ENCODE measurements at regions not wholly inside any gene's neighbourhood (a gene's known extent, or its start where the extent isn't known, plus 50 kb on each side); places are given as distances from the start of the nearest gene placed in this dataset.

DNA sequence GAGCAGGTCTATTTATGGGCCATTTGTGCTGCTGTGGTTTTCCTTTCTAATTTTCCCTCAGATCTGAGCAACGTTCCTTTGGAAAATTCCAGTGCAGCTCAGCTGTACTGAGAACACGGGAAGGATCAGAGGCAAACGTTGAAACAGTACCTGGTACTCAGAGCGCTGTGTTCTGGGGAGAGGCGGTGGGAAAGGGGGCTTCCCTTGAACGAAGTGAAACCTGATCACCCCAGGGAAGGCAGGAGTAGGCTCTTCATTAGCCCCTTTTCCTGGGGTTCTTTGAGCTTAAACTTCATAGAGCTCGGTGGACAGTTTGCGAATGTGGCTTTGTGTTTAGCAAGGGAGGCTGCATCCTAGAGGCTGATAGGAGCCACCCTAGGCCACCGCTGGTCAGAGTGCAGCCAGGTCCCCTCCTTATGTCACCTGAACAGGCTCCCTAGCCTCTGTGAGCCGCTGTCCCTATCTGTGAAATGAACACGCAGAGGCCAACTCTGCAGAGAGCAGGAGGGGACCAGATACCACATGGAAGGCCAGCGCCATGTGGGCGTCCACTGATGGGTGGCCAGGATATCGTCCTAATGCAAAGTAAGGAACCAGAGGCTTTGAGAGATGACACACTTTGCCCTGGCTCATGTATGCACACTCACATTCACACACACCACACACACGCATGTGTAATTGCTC lies 1464.8 kb downstream of the BRD1 start:
- DNase-seq (ENCODE audit: low read depth in 3 of 3), result no peak

DNA sequence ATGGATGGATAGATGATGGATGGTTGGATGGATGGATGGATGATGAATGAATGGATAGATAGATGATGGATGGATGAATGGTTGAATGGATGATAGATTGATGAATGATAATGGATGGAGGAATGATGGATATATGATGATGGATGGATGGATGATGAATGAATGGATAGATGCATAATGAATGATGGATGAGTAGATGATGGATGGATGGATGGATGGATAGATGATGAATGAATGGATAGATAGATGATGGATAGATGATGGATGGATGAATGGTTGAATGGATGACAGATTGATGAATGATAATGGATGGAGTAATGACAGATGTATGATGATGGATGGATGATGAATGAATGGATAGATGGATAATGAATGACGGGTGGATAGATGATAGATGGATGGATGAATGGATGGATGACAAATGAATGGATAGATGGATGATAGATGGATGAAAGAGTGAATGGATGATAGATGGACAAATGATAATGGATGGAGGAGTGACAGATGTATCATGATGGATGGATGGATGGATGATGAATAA lies 1466.5 kb downstream of the BRD1 start:
- DNase-seq (ENCODE audit: low read depth in 3 of 3), result no peak

DNA sequence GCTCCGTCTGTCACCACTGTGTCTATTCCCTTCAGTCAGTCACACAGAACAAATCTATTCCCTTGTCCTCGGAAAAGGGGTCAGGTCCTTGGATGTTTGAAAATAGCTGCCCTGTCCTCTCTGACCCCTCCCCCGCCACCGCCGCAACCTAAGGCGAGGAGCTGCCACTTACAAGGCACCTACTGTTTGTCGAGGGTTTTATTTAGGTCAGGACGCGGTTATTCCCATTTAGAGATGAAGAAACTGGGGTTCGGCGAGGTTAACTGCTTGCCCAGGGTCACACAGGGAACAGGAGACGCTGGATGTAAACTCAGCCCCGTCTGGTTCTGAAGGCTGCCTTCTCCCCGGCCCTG lies 1468.1 kb downstream of the BRD1 start:
- DNase-seq (ENCODE audit: low read depth in 3 of 3), result no peak

DNA sequence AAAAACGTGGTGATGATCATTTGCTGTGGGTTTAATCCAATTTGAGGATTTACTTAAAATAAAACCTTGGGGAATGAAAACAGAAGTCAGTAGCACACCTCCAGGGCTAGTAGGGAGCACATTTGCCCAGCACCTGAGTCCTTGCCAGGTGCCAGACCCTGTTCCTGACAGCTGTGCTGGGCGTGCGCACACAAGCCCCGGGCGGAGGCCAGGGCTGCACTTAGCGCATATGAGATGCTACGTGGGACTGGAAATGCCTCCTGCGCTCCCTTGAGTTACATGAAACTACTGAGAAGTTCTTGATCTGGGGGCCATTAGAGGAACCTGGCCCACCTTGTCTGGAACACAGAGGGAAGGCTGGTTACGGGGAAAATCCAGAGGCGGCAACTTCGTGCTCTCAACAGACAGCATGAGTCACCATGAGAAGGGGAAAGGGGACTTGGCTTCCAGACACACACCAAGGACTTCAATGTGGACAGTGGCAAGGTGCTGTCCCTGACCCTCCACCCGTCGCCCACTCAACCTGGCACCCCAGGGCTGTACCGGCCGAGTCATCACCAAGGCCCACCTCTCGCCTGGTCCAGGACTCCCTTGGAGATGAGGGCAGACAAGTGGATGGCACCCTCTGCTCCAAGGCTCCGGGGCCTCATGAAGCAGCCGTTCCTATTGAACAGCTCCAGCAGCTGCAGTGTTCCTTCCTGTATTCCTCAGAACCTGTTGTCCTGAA lies 1468.6 kb downstream of the BRD1 start:
- no peak for DNase-seq (ENCODE audit: low read depth in 3 of 3)

DNA sequence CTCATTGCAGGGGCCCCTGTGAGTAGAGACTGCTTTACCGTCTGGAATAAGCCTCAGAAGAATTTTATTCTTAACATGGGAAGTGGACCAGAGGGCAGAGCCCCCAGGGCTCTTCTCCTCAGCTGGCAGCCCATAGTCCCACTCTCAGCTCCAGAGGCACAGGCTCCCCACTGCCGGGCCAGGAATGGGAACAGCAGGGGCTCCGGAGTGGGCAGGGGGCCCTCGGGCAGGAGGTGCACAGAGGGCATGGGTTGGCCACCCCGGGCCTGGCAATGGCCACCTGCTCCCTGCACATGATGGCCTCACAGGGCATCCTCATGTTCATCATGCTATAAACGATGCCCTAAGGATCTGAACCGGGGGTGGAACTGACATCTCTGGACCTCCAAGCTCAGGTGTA lies 1469.7 kb downstream of the BRD1 start:
- no peak for DNase-seq (ENCODE audit: low read depth in 3 of 3)

DNA sequence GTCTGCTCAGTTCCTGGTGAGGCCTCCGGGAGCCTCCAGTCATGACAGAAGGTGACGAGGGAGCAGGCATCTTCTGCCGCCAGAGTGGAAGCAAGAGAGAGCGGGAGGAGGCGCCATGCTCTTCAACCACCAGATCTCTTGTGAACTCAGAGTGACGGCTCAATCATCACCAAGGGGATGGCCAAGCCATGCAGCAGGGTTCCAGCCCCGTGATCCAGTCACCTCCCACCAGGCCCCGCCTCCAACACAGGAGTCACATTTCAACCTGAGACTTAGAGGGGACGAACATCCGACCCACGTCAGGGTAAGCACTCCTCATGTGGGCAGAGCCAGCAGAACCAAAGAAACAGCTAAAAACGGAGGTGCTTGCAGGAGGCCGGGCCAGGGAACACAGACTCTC lies 1470.5 kb downstream of the BRD1 start:
- DNase-seq (ENCODE audit: low read depth in 3 of 3), result no peak

DNA sequence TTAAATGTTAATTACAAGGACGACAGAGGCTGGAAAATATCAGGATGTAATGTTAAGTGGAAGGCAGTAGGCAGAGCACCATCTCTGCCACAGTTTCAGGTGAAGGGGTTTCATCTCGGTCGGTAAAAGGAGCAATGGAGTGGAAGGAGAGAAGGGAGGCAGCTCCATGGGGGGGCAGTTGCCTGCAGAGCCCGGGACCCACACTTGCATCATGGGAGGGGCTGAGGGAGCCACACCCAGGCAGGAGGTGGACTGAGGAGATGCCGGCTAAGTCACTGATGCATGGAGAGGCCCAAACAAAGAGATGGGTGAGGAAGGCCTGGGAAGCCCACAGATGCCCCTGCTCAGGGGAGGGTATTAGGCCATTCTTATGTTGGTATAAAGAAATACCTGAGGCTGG lies 1470.9 kb downstream of the BRD1 start:
- DNase-seq (ENCODE audit: low read depth in 3 of 3), result no peak

DNA sequence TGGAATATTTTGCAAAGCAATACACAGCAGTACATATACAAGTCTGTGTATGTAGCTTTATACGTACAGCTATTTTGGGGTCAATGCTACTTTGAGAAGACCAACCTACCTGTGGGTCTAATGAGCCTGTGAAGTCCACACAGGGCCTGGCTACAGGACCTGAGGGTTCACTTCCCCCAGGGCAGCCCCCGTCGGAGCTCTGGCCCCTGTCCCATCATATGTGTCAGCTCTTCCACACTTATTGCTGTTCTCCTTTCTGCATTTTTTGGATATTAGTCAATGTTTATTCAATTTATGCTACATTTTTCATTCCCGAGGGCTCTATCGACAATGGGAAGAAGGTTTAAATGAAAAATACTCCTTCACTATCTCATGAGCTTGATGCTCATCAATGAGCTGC lies 1473.6 kb downstream of the BRD1 start:
- no peak for DNase-seq (ENCODE audit: low read depth in 3 of 3)

DNA sequence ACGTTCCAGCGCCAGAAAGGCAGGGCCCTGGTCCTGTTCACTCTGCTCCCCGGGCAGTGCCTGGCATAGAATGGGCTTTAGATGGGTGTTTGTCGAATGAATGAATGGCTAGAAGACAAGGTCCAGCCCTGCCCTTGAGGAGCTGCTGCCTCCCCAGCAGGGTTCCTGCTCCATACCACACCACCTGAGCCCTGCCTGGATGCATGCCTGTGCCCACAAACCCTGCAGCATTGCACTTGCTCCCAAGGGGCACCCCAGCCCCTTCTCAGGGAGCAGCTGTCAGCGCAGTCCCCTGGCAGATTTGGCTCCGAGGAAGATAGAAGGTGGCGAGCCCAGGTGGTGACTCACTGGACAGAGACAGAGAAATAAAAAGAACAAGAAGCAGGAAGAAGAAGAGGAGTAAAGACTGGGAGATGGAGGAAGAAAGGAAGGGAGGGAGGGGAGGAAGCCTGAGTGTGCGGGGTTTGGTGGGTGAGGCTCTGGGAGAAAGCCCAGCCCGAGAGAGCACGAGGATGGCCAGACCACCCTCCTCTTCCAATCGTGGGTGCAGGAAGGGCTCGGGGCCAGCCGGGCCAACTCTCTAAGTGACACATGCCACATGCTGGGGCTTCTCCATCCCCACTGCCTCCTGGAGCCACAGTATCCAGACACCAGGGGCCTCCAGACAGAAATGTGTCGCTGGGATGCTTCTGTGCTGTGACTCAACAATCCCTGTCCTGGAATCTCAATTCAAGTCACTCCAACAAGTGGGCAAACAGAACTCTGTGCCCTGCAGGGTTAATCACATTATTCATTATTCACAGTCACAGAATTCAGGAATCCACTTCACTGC lies 1474.3 kb downstream of the BRD1 start:
- no peak for DNase-seq (ENCODE audit: low read depth in 3 of 3)

DNA sequence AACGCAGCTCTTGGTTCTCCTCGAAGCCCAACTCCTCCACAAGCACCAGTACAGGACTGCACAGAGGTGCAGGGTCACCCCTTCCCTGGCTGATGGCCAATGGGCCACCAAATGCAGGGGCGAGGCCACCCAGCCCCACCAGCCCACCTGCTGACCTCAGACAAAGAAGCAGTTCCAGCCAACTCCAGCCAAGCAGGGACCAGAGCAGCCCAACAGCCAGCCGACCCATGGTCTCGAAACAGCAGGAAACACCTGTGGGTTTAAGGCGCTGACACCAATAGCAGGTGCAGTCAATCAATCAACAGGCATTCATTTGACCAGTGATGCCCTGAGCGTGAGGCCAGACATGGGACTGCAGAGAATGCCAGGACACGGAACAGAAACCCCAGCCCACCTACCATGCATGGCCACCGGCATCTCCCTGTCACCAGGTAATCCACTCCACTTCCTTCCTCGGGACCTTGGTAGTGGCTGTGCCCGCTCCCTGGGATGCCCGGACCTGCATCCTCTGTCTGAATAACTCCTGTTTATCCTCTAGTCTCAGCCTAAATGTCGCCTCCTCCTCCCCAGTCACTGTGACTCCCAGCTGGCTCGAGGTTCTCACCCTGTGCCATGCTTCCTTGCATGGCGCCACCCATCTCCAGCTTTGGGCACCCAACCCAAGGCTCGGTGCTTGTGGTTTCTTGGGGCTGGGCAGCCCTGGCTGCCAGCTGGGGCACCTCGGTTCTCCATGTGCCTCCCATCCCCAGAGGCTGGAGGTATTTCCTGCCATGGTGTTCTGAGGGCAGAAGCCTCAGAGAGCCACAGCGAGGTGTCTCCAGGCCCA lies 1475.4 kb downstream of the BRD1 start:
- no peak for DNase-seq (ENCODE audit: low read depth in 3 of 3)

DNA sequence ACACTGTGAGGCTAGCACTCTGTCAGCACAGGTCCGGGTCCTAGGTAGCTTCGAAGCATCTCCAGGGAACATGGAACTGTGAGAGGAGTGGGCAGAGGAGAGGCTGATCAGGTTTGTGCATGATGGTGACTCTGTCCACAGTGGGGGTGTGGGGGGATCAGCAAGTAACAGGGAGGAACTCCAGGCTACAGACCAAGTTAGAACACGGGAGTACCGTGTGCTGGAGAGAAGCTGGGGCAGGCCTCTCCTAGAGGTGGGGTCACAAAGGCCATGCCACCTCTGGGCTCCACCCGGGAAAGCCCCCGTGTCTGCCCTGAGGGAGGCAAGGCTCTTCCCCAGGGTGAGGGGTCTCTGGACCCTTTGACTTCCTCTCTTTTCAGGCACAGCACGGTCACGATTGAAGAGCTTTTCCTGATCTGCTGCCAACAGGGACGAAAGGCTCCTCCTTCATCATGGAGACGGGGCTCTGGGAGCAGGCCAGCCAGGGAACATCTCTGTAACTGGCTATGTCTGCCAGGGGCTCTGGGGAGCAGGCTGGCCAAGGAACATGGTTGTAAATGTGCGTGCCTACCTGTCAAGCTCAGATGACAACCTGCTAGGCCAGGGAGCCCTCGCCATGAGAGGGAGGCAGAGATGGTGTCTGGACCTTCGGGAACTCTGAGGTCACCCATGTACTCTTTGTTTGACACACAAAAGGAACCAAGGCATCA lies 1476.1 kb downstream of the BRD1 start:
- no peak for DNase-seq (ENCODE audit: low read depth in 3 of 3)

DNA sequence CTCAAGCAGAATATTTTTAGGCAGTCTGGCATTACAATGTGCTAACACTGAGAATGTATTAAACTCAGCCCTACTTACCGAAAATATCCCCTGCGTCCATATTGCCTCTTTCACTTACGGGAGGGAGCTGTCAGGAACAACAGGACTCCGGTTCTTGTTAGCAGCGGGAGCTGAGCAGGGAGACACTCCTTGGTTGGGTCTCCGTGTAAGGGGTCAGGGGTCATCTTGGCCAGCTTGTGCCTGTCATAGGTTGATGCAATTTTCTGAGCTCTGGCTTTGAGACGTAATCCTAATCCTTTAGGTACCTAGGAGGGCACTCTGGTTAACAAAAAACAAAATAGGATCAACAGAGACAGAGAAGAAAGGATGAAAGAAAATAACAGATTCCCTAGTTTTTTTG lies 1477.2 kb downstream of the BRD1 start:
- DNase-seq (ENCODE audit: low read depth in 3 of 3), result no peak

DNA sequence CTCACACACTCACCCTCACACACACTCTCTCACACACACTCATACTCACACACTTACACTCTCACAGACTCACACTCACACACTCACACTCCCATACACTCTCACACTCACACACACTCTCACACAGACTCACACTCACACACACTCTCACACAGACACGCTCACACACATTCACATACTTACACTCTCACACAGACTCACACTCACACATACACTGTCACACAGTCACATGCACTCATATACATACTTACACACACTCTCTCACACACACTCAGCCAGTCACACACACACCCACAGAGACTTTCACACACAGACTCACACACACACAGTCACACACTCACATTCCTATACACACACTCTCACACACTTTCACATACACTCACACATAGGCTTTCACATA lies 1478.8 kb downstream of the BRD1 start:
- DNase-seq (ENCODE audit: low read depth in 3 of 3), result no peak

DNA sequence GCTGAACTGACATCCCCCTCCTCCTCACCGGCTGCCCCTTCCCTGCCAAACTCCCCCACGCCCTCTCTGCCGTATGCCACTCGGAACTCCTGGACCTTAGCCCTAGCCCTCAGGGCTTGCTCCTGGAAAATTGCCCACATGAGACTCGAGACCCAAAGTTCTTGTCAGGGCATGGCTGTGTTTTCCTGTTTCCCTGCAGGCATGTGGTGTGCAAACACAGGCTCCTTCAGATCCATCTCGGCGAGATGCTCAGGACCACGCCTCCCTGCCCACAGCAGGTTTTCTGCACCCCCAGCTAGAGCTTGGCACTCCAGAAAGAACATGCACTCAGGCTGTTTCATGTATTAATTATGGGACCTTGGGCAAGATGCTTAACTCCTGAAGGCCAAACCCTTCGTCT lies 1480.4 kb downstream of the BRD1 start:
- no peak for DNase-seq (ENCODE audit: low read depth in 3 of 3)

DNA sequence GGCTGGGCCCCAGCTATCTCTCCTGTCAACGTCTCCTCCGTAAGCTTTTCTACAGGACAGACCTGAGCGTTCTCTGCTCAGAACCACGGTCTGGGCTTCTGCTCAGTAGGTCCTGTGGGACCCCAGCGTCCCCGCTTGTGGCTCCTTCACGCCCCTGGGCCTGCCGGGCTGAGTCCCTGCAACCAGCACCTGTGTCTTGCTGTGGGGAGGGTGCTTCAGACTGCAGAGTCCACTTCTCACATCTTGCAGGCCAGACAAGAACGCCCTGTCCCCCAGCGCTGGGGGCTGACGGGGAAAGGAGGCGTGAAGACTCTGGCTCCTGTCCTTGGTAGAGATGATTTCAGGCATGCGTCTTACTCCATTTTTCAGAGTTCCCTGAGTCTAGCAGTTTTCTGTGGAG lies 1480.8 kb downstream of the BRD1 start:
- DNase-seq (ENCODE audit: low read depth in 3 of 3), result no peak

DNA sequence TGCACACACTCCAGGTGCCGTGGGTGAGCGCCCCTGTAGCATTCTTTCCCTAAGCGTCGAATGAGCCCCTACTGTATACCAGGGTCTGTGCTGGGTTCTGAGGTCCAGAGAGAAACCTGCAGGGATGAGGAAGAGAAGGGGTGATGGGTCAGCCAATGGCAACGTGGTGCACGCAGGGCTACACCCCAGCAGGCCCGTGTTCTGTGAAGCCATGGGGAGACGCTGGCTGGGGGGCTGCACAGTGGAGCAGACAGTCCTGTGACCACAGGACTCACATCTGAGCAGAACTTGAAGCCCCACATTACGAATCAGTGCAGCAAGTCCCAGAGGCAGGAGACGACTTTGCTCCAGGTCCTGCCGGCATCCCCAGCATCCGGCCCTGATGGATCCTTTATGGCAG lies 1481.4 kb downstream of the BRD1 start:
- DNase-seq (ENCODE audit: low read depth in 3 of 3), result no peak

DNA sequence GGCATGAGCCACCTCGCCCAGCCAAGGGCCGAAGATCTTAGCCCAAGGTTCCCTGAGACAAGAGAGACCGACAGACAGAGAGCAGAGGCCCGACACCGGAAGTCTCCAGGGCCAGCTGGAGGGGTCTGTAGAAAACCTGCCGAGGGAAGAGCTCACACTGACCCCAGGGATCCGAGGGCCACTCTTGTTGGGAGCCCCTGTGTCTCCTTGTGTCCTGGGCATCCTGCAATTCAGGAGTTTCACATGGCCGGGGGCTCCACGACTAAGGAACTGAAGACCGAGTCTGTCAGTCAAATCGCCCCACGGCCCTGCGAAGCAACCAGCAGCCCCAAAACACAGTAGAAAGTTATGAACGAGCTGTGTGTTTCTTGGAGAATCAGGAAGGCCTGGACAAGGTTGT lies 1482.0 kb downstream of the BRD1 start:
- DNase-seq (ENCODE audit: low read depth in 3 of 3), result no peak

DNA sequence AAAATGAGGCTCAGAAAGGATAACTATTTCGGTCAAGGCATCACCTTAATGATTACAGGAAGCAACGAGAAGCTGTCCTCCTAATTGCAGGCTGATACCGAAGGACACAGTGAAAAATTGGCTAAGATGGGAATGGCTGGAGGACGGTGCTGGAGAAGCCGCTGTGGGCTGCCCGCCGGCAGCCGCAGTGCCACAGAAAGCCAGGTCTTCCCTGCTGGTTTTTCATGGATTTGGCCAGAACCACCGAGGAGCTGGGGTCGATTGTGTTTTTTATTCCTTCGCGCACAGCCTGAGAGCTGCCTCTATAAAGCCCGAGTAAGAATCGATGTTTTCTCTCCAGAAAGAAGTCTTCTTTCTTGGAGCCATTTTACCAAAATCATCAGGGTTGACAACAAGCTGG lies 1484.2 kb downstream of the BRD1 start:
- DNase-seq (ENCODE audit: low read depth in 3 of 3), result no peak

DNA sequence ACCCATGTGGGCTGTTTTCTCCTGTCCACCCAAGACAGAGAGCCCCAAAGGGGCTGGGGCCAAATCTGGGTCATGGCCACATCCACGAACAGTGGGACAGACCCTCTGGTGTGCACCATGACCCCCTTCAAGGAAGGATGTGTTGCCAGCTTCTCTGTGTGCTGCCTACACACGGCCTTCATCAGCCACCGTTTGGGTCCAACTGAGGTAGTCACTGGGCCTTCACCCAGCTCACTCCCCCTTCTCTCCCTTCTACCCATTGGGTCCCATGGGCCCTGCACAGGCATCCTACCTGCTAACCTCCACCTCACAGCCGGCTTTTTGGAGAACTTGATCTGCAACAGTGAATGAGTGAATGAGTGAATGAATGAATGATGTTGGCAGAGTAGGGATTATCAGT lies 1484.9 kb downstream of the BRD1 start:
- DNase-seq (ENCODE audit: low read depth in 3 of 3), result no peak

DNA sequence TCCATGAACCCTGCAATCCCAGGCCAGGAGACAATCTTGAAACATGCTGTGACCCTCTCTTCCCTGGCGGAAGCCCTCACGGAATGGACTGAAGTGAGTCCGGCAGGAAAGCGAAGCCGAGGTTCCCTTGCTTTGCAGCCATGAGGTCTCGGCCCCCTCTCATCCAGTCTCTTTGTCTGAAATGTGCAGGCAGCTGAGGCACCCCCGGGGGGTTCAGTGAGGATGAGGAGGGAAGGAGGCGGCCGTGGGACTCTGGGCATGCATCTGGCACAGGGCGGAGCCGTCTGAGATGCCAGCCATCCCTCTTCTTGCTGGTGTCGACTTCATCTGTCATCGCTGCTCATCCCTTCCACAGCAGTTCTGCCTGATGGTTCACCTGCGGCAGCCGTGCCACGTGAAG lies 1485.7 kb downstream of the BRD1 start:
- no peak for DNase-seq (ENCODE audit: low read depth in 3 of 3)
